Uterus (tissue), 3 donors: ENCODE measurements at regions not wholly inside any gene's neighbourhood (a gene's known extent, or its start where the extent isn't known, plus 50 kb on each side); places are given as distances from the start of the nearest gene placed in this dataset.

Experiments
- DNase-seq, 2 donors: peaks; one replicate each; pipeline ENCODE4 v3.0.0-alpha.2; 2019 to 2020
- H3K27ac ChIP-seq, 2 donors: fragments of 200-600 bp; sonication (generic); 1 replicate in 1 of 2; 2 replicates in 1 of 2; pipeline ENCODE4 v1.5.1; 2016 to 2018
- H3K27me3 ChIP-seq, 2 donors: fragments of 200-600 bp; sonication (generic); one replicate each; pipeline ENCODE4 v1.5.1; 2018 to 2019; ENCODE audit warnings: control low read depth in 1 of 2
- H3K36me3 ChIP-seq, 2 donors: fragments of 200-600 bp; sonication (generic); one replicate each; pipeline ENCODE4 v1.5.1; 2019; ENCODE audit warnings: control low read depth in 1 of 2
- H3K4me1 ChIP-seq, 2 donors: fragments of 200-600 bp; sonication (generic); one replicate each; pipeline ENCODE4 v1.5.1; 2018 to 2019; ENCODE audit warnings: control low read depth in 1 of 2
- H3K4me3 ChIP-seq, 2 donors: fragments of 200-600 bp; sonication (generic); 1 replicate in 1 of 2; 2 replicates in 1 of 2; pipeline ENCODE4 v1.5.1; 2018 to 2019; ENCODE audit warnings: mild to moderate bottlenecking in 1 of 2
- H3K9me3 ChIP-seq, 2 donors: fragments of 200-600 bp; sonication (generic); one replicate each; pipeline ENCODE4 v1.5.1; 2019; ENCODE audit warnings: control low read depth in 1 of 2
- CTCF ChIP-seq, 4 experiments: fragments of 200-600 bp in 2 of 4; fragments of 450-650 bp in 2 of 4; sonication (generic) in 2 of 4; IDR thresholded peaks; one replicate each; pipeline ENCODE4 v1.5.1; 2016 to 2019; ENCODE audit warnings: antibody characterized with exemption in 4 of 4, mild to moderate bottlenecking in 2 of 4, moderate library complexity in 1 of 4
- POLR2A ChIP-seq, 2 donors: fragments of 450-650 bp; IDR thresholded peaks; one replicate each; pipeline ENCODE4 v1.6.1; 2016; ENCODE audit warnings: antibody characterized with exemption in 2 of 2, mild to moderate bottlenecking in 1 of 2, moderate library complexity in 1 of 2
- intact Hi-C: fragments of 100-400 bp; cut with DNase I; formaldehyde crosslinking; loops from one replicate; pipeline ENCODE4 v1.15.1; 2023; ENCODE audit warnings: low total_unique reads
- donor health status: DM: yes; HTN: yes; CAD: no.

GRCh38 chr11:92397221-92397755, 172.7 kb downstream of the FAT3 start:
- intact Hi-C loops, result no loop called here
- DNase-seq, result no peak
- H3K36me3 ChIP-seq, result no peaks in the 10 kb centered on the region

GRCh38 chr11:92399705-92400104, 175.1 kb downstream of the FAT3 start:
- no peak overlapping the region for H3K27ac ChIP-seq
- TF ChIP-seq POLR2A (IDR thresholded peaks at IDR 0.05), result no peak
- no peak for TF ChIP-seq CTCF (IDR thresholded peaks at IDR 0.05)
- DNase-seq, result no peak
- H3K27me3 ChIP-seq, result no peaks in the 10 kb centered on the region
- H3K4me1 ChIP-seq, result no peaks in the 10 kb centered on the region
- H3K36me3 ChIP-seq, result no peaks in the 10 kb centered on the region
- intact Hi-C loops, result no loop called here
- no peak overlapping the region for H3K4me3 ChIP-seq
- no peaks in the 10 kb centered on the region for H3K9me3 ChIP-seq

More at GRCh38 chr11:92397221-92397755, 172.7 kb downstream of the FAT3 start:
- TF ChIP-seq POLR2A (IDR thresholded peaks at IDR 0.05) (no peak), CTCF (IDR thresholded peaks at IDR 0.05) (no peak)
- Histone ChIP-seq H3K27ac (no peak overlapping the region), H3K4me3 (no peak overlapping the region), H3K9me3 (no peaks in the 10 kb centered on the region), H3K4me1 (no peaks in the 10 kb centered on the region), H3K27me3 (no peaks in the 10 kb centered on the region)

- Histone ChIP-seq H3K36me3 (no peaks in the 10 kb centered on the region), H3K27ac (no peak overlapping the region), H3K4me3 (no peak overlapping the region), H3K27me3 (no peaks in the 10 kb centered on the region), H3K4me1 (no peaks in the 10 kb centered on the region), H3K9me3 (no peaks in the 10 kb centered on the region)
- TF ChIP-seq CTCF (IDR thresholded peaks at IDR 0.05) (no peak), POLR2A (IDR thresholded peaks at IDR 0.05) (no peak)
- DNase-seq, result no peak
- intact Hi-C loops, result no loop called here
These were observed 176.9 kb downstream of the FAT3 start for GRCh38 chr11:92401520-92401919.

- TF ChIP-seq POLR2A (IDR thresholded peaks at IDR 0.05) (no peak), CTCF (IDR thresholded peaks at IDR 0.05) (no peak)
- Histone ChIP-seq H3K27me3 (no peaks in the 10 kb centered on the region), H3K36me3 (no peaks in the 10 kb centered on the region), H3K4me3 (no peak overlapping the region), H3K9me3 (no peaks in the 10 kb centered on the region), H3K27ac (no peak overlapping the region), H3K4me1 (no peaks in the 10 kb centered on the region)
- no peak for DNase-seq
- intact Hi-C loops, result no loop called here
These were observed 181.9 kb downstream of the FAT3 start for GRCh38 chr11:92406472-92406871.

GRCh38 chr11:92409355-92409754, 184.7 kb downstream of the FAT3 start:
- H3K4me1 ChIP-seq, result no peaks in the 10 kb centered on the region
- no peaks in the 10 kb centered on the region for H3K36me3 ChIP-seq
- H3K27me3 ChIP-seq, result no peaks in the 10 kb centered on the region
- H3K27ac ChIP-seq, result no peak overlapping the region
- H3K9me3 ChIP-seq, result no peaks in the 10 kb centered on the region
- no peak overlapping the region for H3K4me3 ChIP-seq
- no peak for DNase-seq
- intact Hi-C loops, result no loop called here
- TF ChIP-seq POLR2A (IDR thresholded peaks at IDR 0.05), result no peak
- TF ChIP-seq CTCF (IDR thresholded peaks at IDR 0.05), result no peak
